HEK293 (cell line): ENCODE measurements at regions not wholly inside any gene's neighbourhood (a gene's known extent, or its start where the extent isn't known, plus 50 kb on each side); places are given as distances from the start of the nearest gene placed in this dataset.

Experiments used
- AEBP2 ChIP-seq: fragments of 450-650 bp; formaldehyde crosslinking; IDR thresholded peaks from 2 replicates; pipeline ENCODE4 v1.5.1; 2016; ENCODE audit warnings: missing biosample characterization, missing genetic modification characterization, borderline replicate concordance
- CTCF ChIP-seq: fragments of 450-650 bp; formaldehyde crosslinking; IDR thresholded peaks from 2 replicates; pipeline ENCODE4 v1.5.1; 2016; ENCODE audit warnings: missing biosample characterization, missing genetic modification characterization
- HIC1 ChIP-seq: fragments of 450-650 bp; formaldehyde crosslinking; IDR thresholded peaks from 2 replicates; pipeline ENCODE4 v1.5.1; 2016; ENCODE audit warnings: missing biosample characterization, missing genetic modification characterization
- REPIN1 ChIP-seq: fragments of 450-650 bp; formaldehyde crosslinking; IDR thresholded peaks from 2 replicates; pipeline ENCODE4 v1.5.1; 2017; ENCODE audit warnings: missing biosample characterization, missing genetic modification characterization, low read depth
- REST ChIP-seq: fragments of 450-650 bp; formaldehyde crosslinking; IDR thresholded peaks from 2 replicates; pipeline ENCODE4 v1.5.1; 2016; ENCODE audit warnings: missing biosample characterization, missing genetic modification characterization
- SP7 ChIP-seq: fragments of 450-650 bp; formaldehyde crosslinking; IDR thresholded peaks from 2 replicates; pipeline ENCODE4 v1.5.1; 2016; ENCODE audit warnings: missing biosample characterization, missing genetic modification characterization
- WT1 ChIP-seq: fragments of 450-650 bp; formaldehyde crosslinking; IDR thresholded peaks from 2 replicates; pipeline ENCODE4 v1.5.1; 2016; ENCODE audit warnings: missing biosample characterization, missing genetic modification characterization
- ZBTB1 ChIP-seq: fragments of 450-650 bp; formaldehyde crosslinking; IDR thresholded peaks from 2 replicates; pipeline ENCODE4 v1.5.1; 2016; ENCODE audit warnings: missing biosample characterization, missing genetic modification characterization
- ZBTB49 ChIP-seq: fragments of 450-650 bp; formaldehyde crosslinking; IDR thresholded peaks from 2 replicates; pipeline ENCODE4 v1.5.1; 2016; ENCODE audit warnings: missing biosample characterization, missing genetic modification characterization, low read depth
- ZBTB8A ChIP-seq: fragments of 450-650 bp; formaldehyde crosslinking; IDR thresholded peaks from 2 replicates; pipeline ENCODE4 v1.5.1; 2016; ENCODE audit warnings: missing biosample characterization, missing genetic modification characterization
- ZFP41 ChIP-seq: fragments of 450-650 bp; formaldehyde crosslinking; IDR thresholded peaks from 2 replicates; pipeline ENCODE4 v1.5.1; 2016; ENCODE audit warnings: missing biosample characterization, missing genetic modification characterization, borderline replicate concordance
- ZNF10 ChIP-seq: fragments of 450-650 bp; formaldehyde crosslinking; IDR thresholded peaks from 2 replicates; pipeline ENCODE4 v1.5.1; 2017; ENCODE audit warnings: missing biosample characterization, missing genetic modification characterization
- ZNF132 ChIP-seq: fragments of 450-650 bp; formaldehyde crosslinking; IDR thresholded peaks from 2 replicates; pipeline ENCODE4 v1.5.1; 2017; ENCODE audit warnings: missing biosample characterization, missing genetic modification characterization, borderline replicate concordance
- ZNF157 ChIP-seq: fragments of 450-650 bp; formaldehyde crosslinking; IDR thresholded peaks from 2 replicates; pipeline ENCODE4 v1.5.1; 2016; ENCODE audit warnings: missing biosample characterization, missing genetic modification characterization
- ZNF169 ChIP-seq: fragments of 450-650 bp; formaldehyde crosslinking; IDR thresholded peaks from 2 replicates; pipeline ENCODE4 v1.5.1; 2016; ENCODE audit warnings: missing biosample characterization, missing genetic modification characterization
- ZNF19 ChIP-seq: fragments of 450-650 bp; formaldehyde crosslinking; IDR thresholded peaks from 2 replicates; pipeline ENCODE4; 2016; ENCODE audit warnings: missing biosample characterization, missing genetic modification characterization, low read depth
- ZNF311 ChIP-seq: fragments of 450-650 bp; formaldehyde crosslinking; IDR thresholded peaks from 2 replicates; pipeline ENCODE4 v1.5.1; 2017; ENCODE audit warnings: missing biosample characterization, missing genetic modification characterization, borderline replicate concordance
- ZNF335 ChIP-seq: fragments of 450-650 bp; formaldehyde crosslinking; conservative IDR thresholded peaks from 2 replicates; pipeline ENCODE4 v1.5.1; 2016; ENCODE audit warnings: missing biosample characterization, missing genetic modification characterization
- ZNF404 ChIP-seq: fragments of 450-650 bp; formaldehyde crosslinking; IDR thresholded peaks from 2 replicates; pipeline ENCODE4 v1.5.1; 2017; ENCODE audit warnings: missing biosample characterization, missing genetic modification characterization
- ZNF510 ChIP-seq: fragments of 450-650 bp; formaldehyde crosslinking; IDR thresholded peaks from 2 replicates; pipeline ENCODE4 v1.5.1; 2018; ENCODE audit warnings: mild to moderate bottlenecking, missing genetic modification characterization, missing biosample characterization; ENCODE audit not compliant: insufficient replicate concordance
- ZNF513 ChIP-seq: fragments of 450-650 bp; IDR thresholded peaks from 2 replicates; pipeline ENCODE4 v1.5.1; 2018; ENCODE audit warnings: missing biosample characterization, missing genetic modification characterization
- ZNF529 ChIP-seq: fragments of 450-650 bp; formaldehyde crosslinking; IDR thresholded peaks from 2 replicates; pipeline ENCODE4 v1.5.1; 2017; ENCODE audit warnings: missing genetic modification characterization, missing biosample characterization; ENCODE audit not compliant: insufficient replicate concordance
- ZNF585B ChIP-seq: fragments of 450-650 bp; formaldehyde crosslinking; IDR thresholded peaks from 2 replicates; pipeline ENCODE4 v1.5.1; 2016; ENCODE audit warnings: missing biosample characterization, missing genetic modification characterization
- ZNF596 ChIP-seq: fragments of 450-650 bp; IDR thresholded peaks from 2 replicates; pipeline ENCODE4 v1.5.0; 2018; ENCODE audit warnings: missing biosample characterization, mild to moderate bottlenecking, missing genetic modification characterization, moderate library complexity
- ZNF76 ChIP-seq: fragments of 450-650 bp; formaldehyde crosslinking; IDR thresholded peaks from 2 replicates; pipeline ENCODE4; 2016; ENCODE audit warnings: low read depth, missing biosample characterization, missing genetic modification characterization, borderline replicate concordance
- ZNF792 ChIP-seq: fragments of 450-650 bp; formaldehyde crosslinking; IDR thresholded peaks from 2 replicates; pipeline ENCODE4 v1.5.1; 2016; ENCODE audit warnings: missing biosample characterization, missing genetic modification characterization

- TF ChIP-seq ZNF596 (tag by site-specific recombination) = peak; percentile 41; the same call in 1 of the 2 replicates
- no peak for TF ChIP-seq CTCF
- peak; percentile 77 for TF ChIP-seq ZNF510
- peak; percentile 99 for TF ChIP-seq WT1 (tag by site-specific recombination)
- peak; percentile 95 for TF ChIP-seq ZNF19 (tag by site-specific recombination)
- TF ChIP-seq ZNF792 (tag by site-specific recombination) = no peak
- no peak for TF ChIP-seq ZNF311
- TF ChIP-seq ZNF335 (tag by site-specific recombination) = peak; percentile 45; the same call in 1 of the 2 replicates
- peak; percentile 97 for TF ChIP-seq HIC1 (tag by site-specific recombination)
- no peak for TF ChIP-seq ZNF404 (tag by site-specific recombination)
- peak; percentile 93 for TF ChIP-seq ZNF10 (tag by site-specific recombination)
- TF ChIP-seq ZNF585B = no peak
- TF ChIP-seq AEBP2 (tag by site-specific recombination) = 0 out of 2 replicates have a peak, but pooled peaks have one; percentile 32
- no peak for TF ChIP-seq ZNF169 (tag by site-specific recombination)
- peak; percentile 77 for TF ChIP-seq ZNF76 (tag by site-specific recombination)
- TF ChIP-seq ZNF132 (tag by site-specific recombination) = no peak
- TF ChIP-seq ZNF513 = peak; percentile 66
- no peak for TF ChIP-seq ZFP41
- TF ChIP-seq REPIN1 = peak; percentile 78; the same call in 1 of the 2 replicates
- TF ChIP-seq ZBTB8A = peak; percentile 87
- 0 out of 2 replicates have a peak, but pooled peaks have one; percentile 26 for TF ChIP-seq REST (tag by site-specific recombination)
- no peak for TF ChIP-seq ZNF157 (tag by site-specific recombination)
- TF ChIP-seq SP7 (tag by site-specific recombination) = peak; percentile 100
- TF ChIP-seq ZBTB1 (tag by site-specific recombination) = peak; percentile 98
- TF ChIP-seq ZNF529 = peak; percentile 76
- no peak for TF ChIP-seq ZBTB49 (tag by site-specific recombination)
These were observed 65.4 kb downstream of the DRD1 start (continued) for GRCh38 chr5:175378444-175379028.
